ENCODE measurements at regions not wholly inside any gene's neighbourhood (a gene's known extent, or its start where the extent isn't known, plus 50 kb on each side); places are given as distances from the start of the nearest gene placed in this dataset.

- TF ChIP-seq E4F1 (CRISPR knock-in tag; IDR thresholded peaks at IDR 0.05; ENCODE audit: borderline replicate concordance) = no peak
These were observed 127.9 kb downstream of the EVA1A start (continued) for GRCh38 chr2:75432761-75433361.

GRCh38 chr2:75431763-75432162 lies 129.0 kb downstream of the EVA1A start:
- H3K9me3 ChIP-seq (replicated peaks; ENCODE audit: control insufficient read depth, insufficient read depth, low read depth, low read length) = no peaks in the 10 kb centered on the region
- no CpG with 5 or more reads among the region's 1 CpG for WGBS (ENCODE audit: insufficient coverage, low coverage, missing lambda C conversion rate)
- H3K27me3 ChIP-seq (ENCODE audit: control insufficient read depth in 2 of 2, insufficient read depth in 2 of 2, low read length in 2 of 2) = peaks cover 0 to 5% of the 10 kb centered on the region in 2 experiments; a peak in 1 of 5 replicates
- intact Hi-C loops (cut with micrococcal nuclease) = no loop called here
- H3K36me3 ChIP-seq (ENCODE audit: control insufficient read depth, insufficient read depth, low read length) = no peaks in the 10 kb centered on the region
- no peak overlapping the region for H2AFZ ChIP-seq (ENCODE audit: low read depth, low read length)
- ChIA-PET CTCF (ENCODE audit: low intra/inter-chr PET ratio) (no interaction called here), POLR2A (no interaction called here)
- in situ Hi-C loops (cut with MboI) = no loop called here
- H3K9me1 ChIP-seq (ENCODE audit: control insufficient read depth, insufficient read depth, low read length) = no peaks in the 10 kb centered on the region
- no peak overlapping the region for H3K4me2 ChIP-seq (ENCODE audit: insufficient read depth, low read length)
- ATAC-seq (no peak), FAIRE-seq (no peak), DNase-seq (ENCODE audit: extremely low read depth in 1 of 4, low spot score in 3 of 4) (no peak)
- H4K20me1 ChIP-seq (replicated peaks; ENCODE audit: control insufficient read depth, insufficient read depth, low read length) = no peaks in the 10 kb centered on the region
- H3K4me3 ChIP-seq = no peak overlapping the region
- no TSS peak for BruUV-seq (replicated peaks)
- H3K4me1 ChIP-seq (replicated peaks in 1 of 2; ENCODE audit: control insufficient read depth in 2 of 2, insufficient read depth in 2 of 2, low read length in 2 of 2) = no peaks in the 10 kb centered on the region
- no peak overlapping the region for H3K27ac ChIP-seq (ENCODE audit: extremely low read depth, low read depth, low read length)
- H3K79me2 ChIP-seq (ENCODE audit: control insufficient read depth, insufficient read depth, low read length) = no peaks in the 10 kb centered on the region
- no peak overlapping the region for H3K9ac ChIP-seq (ENCODE audit: insufficient read depth in 1 of 2, low read depth in 2 of 2, low read length in 2 of 2)
- TF ChIP-seq ZFP36 (IDR thresholded peaks at IDR 0.05; ENCODE audit: low read depth, low read length, partially characterized antibody) = no peak
- TF ChIP-seq HEY1 (CRISPR knock-in tag; IDR thresholded peaks at IDR 0.05; ENCODE audit: borderline replicate concordance) = no peak
- no peak for TF ChIP-seq SMAD3 (CRISPR knock-in tag; conservative IDR thresholded peaks at IDR 0.05)
- no peak for TF ChIP-seq ELK3 (CRISPR knock-in tag; IDR thresholded peaks at IDR 0.05)
- no peak for TF ChIP-seq TBP (optimal IDR thresholded peaks at IDR 0.05; ENCODE audit: low read depth, low read length)
- TF ChIP-seq JUND (IDR thresholded peaks at IDR 0.05; ENCODE audit: borderline replicate concordance, low read depth, low read length) = no peak
- TF ChIP-seq JUND (tag; IDR thresholded peaks at IDR 0.05; ENCODE audit: borderline replicate concordance, low read depth, low read length) = no peak
- no peak for TF ChIP-seq CEBPG (CRISPR knock-in tag; IDR thresholded peaks at IDR 0.05)
- TF ChIP-seq CEBPG (tag; conservative IDR thresholded peaks at IDR 0.05 in 1 of 2, IDR thresholded peaks at IDR 0.05 in 1 of 2) = no peak
- TF ChIP-seq U2AF1 (optimal IDR thresholded peaks at IDR 0.05; ENCODE audit: low read depth, low read length) = no peak
- no peak for TF ChIP-seq ETS2 (tag; IDR thresholded peaks at IDR 0.05; ENCODE audit: borderline replicate concordance, poor library complexity, severe bottlenecking)
- TF ChIP-seq TAF15 (IDR thresholded peaks at IDR 0.05; ENCODE audit: low read depth, low read length) = no peak
- TF ChIP-seq STAT5B (CRISPR knock-in tag; IDR thresholded peaks at IDR 0.05) = no peak
- no peak for TF ChIP-seq STAT6 (CRISPR knock-in tag; IDR thresholded peaks at IDR 0.05)

Measured in K562 (cell line).